Epithelial cell of prostate (primary cell): ENCODE measurements at regions not wholly inside any gene's neighbourhood (a gene's known extent, or its start where the extent isn't known, plus 50 kb on each side); places are given as distances from the start of the nearest gene placed in this dataset.

ENCODE experiments used
- DNase-seq: peaks from one replicate; pipeline ENCODE4 v3.0.0-alpha.2; 2011; ENCODE audit warnings: low read depth, low spot score
- H3K27ac ChIP-seq: fragments of 450-650 bp; 2 replicates; pipeline ENCODE4 v1.5.1; 2017; ENCODE audit warnings: mild to moderate bottlenecking

DNA sequence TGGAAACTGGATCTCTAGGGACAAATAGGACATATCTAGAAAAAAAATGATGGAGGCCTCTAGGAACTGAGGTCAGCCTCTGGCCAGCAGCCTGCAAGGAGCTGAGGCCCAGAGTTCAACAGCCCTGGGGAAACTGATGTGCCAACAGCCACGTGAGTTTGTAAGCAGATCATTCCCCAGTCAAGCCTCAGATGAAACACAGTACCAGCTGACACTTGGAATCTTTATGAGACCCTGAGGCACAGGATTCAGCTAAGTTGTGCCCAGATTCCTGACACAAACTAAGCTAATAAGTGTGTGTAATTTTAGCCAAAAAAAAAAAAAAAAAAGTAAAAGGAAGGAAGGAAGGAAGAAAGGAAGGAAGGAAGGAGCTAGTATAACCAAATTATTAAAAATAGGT, 1059.8 kb upstream of the MAP3K7 start:
- no peak for DNase-seq
- H3K27ac ChIP-seq, result no peak overlapping the region

DNA sequence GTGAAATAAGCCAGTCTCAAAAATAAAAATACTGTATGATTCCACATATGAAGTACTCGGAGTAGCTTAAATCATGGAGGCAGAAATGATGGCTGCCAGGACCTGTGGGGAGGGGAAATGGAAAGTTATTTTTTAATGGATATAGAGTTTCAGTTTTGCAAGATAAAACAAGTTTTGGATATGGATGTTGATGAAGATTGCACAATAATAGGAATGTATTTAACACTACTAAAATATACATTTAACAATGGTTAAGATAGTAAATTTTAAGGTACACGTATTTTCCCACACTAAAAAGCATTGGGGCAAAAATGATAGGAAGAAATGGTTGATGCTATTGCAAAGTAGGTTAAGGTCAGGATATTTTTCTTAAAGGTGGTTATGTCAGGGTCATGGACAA, 1058.9 kb upstream of the MAP3K7 start:
- H3K27ac ChIP-seq, result no peak overlapping the region
- no peak for DNase-seq

DNA sequence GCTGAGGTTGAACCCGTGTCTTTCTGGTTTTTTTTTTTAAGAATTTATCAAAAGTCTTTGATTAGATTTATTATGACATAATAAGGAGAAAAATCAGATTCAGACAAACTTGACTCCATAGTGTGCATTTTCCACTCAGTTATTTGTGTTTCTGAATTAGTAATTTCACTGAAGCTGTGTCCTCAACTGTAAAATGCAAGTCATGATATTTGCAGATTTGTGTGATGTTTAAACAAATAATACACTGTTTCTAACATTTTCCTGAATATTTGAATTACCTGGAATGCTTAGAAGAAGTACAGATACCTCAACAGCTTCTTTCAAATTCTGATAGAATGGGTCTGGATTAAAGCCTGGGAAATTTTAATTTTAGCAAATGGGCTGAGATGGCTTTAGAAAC, 1050.3 kb upstream of the MAP3K7 start:
- H3K27ac ChIP-seq, result no peak overlapping the region
- DNase-seq, result no peak

DNA sequence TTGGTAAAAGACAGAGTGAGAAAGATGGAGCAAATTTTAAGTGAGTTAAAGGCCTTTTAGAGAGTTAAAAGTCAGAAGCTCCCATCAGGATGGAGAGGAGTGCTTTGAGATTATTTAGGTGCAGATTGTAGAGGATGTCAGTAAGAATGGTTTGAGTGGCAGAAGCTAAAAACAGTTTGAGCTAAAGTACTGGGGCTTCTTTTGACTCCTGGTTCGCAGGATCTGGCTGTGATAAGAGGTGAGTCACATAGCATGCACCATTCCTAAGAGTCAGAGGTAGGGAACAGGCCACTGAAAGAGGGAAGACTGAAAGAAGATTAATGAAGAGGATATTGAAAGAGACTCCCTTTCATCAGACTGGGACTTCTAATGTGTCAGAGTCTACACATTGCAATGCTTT, 1047.9 kb upstream of the MAP3K7 start:
- DNase-seq, result no peak

DNA sequence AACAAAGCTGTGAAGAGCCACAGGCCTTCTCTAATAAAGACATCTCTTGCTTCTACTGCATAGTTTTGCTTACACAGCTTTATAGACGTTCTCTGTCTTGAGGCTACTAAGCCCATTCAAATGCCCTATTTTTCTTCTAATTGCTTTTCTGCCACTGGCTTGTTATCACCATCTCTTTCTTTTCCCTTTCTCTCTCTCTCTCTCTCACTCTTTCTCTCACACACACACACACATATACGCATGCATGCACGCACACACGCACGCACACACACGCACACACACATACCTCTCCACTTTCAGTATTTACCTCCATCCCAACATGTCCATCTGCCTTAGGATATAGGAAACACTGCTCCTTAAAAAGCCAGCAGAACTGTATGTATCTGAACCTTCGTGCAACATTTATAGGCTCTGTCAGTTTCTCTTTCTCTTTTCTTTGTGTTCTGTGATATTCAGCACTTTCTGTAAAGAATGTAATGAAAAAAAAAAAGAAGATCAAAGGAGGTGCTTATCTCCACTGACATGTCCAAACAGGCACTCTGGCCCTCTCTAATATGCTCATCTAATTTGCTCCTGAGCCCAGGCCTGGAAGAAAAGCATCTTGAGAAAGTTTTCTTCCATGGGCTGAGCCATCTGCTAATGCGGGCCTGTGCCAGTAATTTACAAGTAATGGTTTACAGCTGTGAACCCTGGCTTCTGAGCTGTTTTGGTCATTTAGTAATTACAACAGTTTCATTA, 1046.7 kb upstream of the MAP3K7 start:
- no peak for DNase-seq
- H3K27ac ChIP-seq, result no peak overlapping the region

More for the DNA sequence above, 1047.9 kb upstream of the MAP3K7 start:
- no peak overlapping the region for H3K27ac ChIP-seq

DNA sequence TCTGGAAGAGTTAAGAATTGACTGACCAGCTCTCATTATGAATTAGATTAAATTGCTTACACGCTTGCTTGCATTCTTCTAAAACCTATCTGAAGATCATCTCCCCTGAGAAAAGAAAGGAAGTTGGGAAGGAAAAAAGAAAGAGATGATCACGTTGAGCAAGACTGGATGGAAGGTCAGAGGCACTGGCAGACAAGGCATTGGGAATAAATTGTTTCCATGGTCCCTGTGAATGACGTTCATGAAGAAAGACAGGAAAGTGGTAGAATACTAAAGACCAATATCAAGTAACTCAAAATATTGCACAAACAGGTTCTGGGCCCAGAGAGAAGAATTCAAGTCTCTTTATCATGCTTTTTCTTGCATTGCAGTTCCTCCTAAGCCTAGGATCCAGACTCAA, 1045.4 kb upstream of the MAP3K7 start:
- no peak overlapping the region for H3K27ac ChIP-seq
- no peak for DNase-seq

DNA sequence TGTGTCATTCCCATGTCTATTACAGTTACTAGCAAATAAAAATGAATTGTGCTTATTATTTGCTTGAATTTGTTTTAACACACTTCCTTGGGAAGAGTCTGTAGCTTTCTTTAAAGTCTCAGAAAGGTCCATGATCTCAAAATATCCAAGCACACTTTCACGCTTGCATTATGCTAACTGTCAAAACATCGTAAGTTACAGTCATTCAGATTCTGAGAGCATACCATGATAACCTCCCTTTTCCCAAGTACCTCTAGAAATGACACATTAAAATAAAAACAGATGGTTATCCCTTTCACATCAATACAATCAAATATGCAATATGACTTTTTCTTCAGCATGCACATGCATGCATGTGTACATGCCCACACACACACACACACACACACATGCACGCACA, 1044.4 kb upstream of the MAP3K7 start:
- no peak for DNase-seq
- no peak overlapping the region for H3K27ac ChIP-seq

DNA sequence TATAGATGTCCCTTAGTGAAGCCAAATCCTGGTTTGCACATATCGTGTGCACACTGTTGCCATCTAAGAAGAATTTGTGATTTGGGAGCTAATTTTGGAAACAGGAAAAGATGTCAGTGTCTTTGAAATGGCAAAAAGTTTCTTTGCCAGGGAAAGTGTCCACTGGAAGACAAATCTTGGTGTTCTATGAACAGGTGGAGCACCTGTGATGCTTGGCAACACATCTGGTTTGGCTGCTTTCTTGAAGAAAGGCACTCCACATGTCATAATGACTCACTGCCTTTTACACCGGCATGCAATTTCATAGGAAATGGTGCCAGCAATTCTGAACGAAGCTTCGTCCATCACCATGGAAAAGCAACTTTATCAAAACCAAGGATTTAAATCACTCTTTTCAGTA, 1040.0 kb upstream of the MAP3K7 start:
- H3K27ac ChIP-seq, result no peak overlapping the region
- DNase-seq, result peak; percentile 51

DNA sequence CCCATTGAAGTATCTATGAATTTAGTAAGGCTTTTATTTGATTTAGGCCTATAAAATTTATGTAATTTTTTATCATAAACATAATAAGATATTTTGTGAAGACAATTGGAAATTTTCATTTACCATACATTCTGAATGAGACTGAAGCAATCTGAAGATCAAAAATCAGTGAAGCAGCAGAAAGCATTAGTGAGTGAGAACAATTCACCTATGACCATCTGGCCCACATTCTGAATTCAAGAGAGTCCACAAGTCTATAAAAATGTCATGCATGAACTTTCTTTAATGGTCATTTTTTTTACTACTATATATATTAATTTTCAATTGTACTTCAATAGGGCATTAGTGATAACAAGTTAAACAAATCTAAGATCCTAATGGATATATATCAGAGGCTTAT, 1026.6 kb upstream of the MAP3K7 start:
- H3K27ac ChIP-seq, result no peak overlapping the region
- no peak for DNase-seq

DNA sequence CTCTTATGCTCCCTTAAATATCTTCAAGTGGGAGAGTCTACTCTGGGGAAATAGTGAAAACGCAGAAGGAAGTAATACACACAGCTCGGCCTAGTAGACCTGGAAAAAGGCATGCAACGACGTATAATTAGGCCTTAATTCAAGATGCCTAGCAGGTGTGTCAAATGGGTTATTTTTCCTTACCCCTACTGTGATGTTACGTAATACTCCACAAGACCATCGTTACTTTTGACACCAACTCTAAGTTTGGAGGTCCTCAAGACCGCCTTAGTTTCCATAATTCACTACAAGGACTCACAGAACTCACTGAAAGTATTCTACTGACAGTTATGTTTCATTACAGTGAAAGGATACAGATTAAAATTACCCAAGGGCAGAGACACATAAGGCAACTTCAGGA, 1024.3 kb upstream of the MAP3K7 start:
- DNase-seq, result no peak

DNA sequence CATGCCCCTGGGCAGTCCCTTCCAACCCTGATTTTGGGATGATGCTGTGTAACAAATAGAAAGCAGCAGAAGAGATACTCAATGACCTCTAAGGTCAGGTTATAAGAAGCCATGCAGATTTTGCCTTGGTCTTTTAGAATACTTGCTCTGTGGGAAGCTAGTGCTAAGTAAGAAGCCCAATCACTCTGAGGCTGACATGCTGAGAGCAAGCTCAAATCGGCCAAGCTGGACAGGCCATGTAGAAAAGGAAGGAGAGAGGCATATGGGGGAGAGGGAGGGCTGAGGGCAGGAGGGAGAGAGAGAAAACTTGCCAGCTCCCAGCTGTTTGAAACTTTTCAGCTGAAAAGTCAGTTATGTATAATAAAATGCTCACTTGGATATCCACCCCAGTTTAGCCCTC, 1021.6 kb upstream of the MAP3K7 start:
- DNase-seq, result no peak
- H3K27ac ChIP-seq, result no peak overlapping the region

More for the DNA sequence above, 1024.3 kb upstream of the MAP3K7 start:
- no peak overlapping the region for H3K27ac ChIP-seq

DNA sequence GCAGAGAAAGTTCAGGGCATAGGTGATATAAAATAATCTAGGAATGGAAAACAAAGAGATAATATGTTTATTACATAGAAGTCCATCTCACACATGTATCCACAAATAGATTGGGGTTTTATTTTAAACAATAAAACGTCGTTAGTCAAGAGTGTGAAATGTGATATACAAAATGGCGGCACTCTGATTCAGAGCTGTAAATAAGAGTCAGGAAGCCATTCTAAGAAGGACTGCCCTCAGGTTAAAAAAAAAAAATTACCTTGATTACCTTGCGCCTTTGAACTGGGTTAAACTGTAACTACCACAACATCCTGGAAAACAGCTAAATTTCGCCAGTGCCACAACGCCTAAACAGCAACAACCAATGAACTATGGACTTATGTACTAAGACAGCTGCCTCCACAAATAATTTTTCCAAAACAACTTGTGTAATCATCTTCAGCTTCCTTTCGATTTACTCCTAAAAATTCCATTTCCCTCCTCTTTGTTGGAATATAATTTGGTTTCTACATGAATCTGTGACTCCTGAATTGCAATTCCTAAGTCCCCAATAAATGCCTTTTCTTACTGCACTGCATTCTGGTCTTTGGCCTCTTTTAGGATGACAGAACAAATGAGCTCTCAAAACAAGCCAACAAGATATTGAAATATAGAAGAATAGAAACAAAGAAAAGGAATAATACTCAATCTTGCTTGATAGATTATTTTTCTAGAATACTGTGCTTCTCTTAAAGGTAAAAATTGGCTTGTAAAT, 1019.5 kb upstream of the MAP3K7 start:
- DNase-seq, result no peak

DNA sequence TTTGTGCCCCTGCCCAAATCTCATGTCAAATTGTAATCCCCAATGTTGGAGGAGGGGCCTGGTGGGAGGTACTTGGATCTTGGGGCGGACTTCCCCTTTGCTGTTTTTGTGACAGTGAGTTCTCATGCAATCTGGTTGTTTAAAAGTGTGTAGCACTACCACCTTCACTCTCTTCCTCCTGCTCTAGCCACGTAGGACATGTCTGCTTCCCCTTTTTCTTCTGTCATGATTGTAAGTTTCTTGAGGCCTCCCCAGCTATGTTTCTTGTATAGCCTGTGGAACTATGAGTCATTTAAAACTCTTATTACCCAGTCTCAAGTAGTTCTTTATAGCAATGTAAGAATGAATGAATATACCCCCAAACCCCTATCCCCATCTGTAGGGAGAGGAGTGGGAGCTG, 1013.7 kb upstream of the MAP3K7 start:
- no peak for DNase-seq
- no peak overlapping the region for H3K27ac ChIP-seq

More for the DNA sequence above, 1019.5 kb upstream of the MAP3K7 start:
- no peak overlapping the region for H3K27ac ChIP-seq

DNA sequence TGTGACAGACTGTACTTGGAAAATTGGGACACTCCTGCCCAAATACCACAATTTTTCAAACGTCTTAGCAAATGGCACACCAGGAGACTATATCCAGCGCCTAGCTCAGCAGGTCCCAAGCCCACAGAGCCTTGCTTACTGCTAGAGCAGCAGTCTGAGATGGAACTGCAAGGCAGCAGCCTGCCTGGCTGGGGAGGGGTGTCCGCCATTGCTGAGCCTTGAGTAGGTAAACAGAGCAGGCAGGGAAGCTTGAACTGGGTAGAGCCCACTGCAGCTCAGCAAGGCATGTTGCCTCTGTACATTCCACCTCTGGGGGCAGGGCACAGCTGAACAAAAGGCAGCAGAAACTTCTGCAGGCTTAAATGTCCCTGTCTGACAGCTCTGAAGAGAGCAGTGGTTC, 1003.3 kb upstream of the MAP3K7 start:
- no peak for DNase-seq
- H3K27ac ChIP-seq, result no peak overlapping the region

DNA sequence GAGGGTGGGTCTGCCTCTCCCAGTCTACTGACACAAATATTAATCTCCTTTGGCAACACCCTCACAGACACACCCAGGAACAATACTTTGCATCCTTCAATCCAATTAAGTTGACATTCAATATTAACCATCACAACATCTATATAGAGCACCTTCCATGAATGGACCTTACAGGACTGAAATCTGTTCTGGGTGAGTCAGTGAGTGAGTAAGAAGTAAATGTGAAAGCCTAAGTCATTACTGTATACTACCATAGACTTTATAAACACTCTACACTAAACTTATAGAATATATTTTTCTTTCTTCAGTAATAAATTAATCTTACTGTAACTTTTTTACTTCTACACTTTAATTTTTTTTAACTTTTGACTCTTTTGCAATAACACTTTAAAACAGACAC, 993.8 kb upstream of the MAP3K7 start:
- no peak overlapping the region for H3K27ac ChIP-seq
- DNase-seq, result no peak

DNA sequence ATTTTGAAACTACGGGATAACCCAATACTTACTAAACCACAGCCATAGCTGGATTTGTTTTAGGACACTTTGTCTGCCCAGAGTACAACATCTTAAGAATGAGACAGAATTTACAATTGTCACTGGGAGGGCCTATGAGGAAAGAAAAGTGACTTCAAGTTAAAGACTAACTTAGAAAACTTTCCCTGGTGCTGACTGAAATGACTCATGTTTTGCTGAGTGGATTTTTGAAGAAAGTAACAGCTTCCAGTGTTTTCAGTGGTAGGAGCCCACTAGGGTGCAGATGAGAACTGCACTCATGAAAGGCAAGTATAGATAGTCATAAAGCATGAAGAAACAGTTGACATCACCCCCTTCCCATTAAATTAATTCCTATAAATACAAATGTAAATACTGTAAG, 988.2 kb upstream of the MAP3K7 start:
- H3K27ac ChIP-seq, result no peak overlapping the region
- DNase-seq, result no peak

DNA sequence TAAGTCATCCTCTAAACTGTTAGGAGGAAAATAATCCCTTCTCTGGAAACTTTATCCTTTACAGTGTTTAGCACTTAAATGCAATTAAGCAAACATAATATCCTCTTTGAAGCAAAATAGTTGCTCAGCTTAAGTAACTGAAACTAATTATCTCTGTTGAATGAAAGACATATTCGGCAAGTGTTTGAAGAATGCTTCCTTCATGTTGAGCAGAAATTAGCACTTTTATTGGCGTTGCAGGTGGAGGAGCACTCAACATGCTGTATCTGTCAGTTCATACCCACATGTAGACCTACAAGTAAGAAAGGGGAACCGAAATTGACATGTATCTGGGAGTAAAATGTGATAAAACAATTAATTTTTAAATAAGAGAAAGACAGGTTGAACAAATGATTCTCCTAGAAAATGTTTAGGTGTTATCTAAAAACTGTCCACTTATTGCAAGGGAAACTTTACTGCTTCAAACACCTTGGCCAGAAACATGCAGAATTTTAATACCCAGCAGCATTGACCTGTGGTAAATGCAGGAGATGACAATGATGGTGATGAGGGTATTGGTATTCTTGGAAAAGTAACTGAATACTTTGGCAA, 987.0 kb upstream of the MAP3K7 start:
- DNase-seq, result no peak

DNA sequence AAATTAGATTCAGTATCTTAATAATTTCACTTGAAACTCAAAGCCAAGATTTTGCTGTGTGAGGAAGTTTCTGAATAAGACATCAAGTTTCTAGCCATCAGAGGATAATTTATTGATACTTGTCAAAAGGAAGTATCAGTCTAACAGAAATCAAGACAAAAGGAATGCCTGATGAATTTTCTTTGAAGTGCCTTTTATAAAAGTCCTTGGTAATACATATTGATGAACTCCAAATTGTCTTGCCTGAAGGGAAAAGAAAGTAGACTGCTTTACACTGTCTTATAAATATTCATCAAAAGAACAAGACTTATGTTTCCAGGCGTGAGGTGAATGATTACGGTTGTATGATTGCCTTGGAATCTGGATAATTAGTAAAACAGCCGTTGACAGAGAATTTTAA, 986.0 kb upstream of the MAP3K7 start:
- H3K27ac ChIP-seq, result no peak overlapping the region
- DNase-seq, result no peak

More for the DNA sequence above, 987.0 kb upstream of the MAP3K7 start:
- H3K27ac ChIP-seq, result no peak overlapping the region

DNA sequence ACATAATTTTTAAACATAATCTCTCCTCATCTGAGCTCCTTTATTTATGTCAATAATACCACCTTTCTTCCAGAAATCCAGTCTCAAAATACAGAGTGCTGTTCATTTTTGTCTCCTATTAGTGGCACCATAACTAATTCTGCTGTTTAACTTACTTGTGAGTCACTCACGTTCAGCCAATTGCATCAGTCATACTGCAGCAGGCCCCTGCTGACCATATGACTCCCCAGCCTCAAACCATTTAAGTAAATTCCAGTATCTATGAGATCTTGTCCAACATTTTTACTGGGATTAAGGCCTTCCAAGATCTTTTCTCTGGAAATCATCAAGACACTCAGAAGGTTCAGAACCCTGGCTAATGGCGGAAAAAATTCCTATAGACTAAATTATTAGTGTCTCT, 982.2 kb upstream of the MAP3K7 start:
- H3K27ac ChIP-seq, result no peak overlapping the region
- DNase-seq, result no peak

DNA sequence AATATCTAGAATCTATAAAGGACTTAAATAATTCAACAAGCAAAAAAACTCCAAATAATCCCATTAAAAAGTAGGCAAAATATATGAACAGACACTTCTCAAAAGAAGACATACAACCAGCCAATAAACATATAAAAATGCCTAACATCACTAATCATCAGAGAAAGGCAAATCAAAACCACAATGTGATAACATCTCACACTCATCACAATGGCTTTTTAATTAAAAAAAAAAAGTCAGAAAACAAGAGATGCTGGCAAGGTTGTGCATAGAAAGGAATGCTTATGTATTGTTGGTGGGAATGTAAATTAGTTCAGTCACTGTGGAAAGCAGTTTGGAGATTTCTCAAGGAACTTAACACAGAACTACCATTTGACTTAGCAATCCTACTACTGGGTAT, 979.6 kb upstream of the MAP3K7 start:
- H3K27ac ChIP-seq, result no peak overlapping the region
- DNase-seq, result peak; percentile 18

DNA sequence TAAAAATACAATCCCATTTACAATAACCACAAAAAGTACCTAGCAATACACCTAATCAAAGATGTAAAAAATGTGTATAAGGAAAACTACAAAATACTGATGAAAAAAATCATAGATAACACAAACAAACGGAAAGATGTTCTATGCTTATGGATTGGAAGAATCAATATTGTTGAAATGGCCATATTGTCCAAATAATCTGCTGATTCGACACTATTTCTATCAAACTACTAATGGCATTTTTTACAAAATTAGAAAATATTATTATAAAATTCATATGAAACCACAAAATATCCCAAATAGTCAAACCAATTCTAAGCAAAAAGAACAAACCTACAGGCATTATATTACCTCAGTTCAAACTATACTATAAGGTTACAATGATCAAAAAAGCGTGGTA, 978.3 kb upstream of the MAP3K7 start:
- H3K27ac ChIP-seq, result no peak overlapping the region
- no peak for DNase-seq

DNA sequence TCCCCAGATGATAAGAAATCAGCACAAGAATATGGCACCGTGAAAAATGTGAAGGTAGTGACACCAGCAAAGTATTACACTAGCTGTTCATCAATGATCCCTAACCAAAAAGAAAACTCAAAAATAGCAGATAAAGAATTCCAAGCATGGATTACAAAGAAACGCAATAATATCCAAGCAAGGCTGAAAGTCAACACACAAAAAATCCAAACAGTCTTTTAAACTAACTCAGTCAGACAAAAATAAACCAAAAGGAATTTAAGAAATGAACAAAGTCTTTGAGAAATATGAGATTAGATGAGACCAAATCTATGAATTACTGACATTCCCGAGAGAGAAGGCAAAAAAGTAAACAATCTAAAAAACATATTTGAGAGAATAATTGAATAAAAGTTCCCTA, 976.1 kb upstream of the MAP3K7 start:
- H3K27ac ChIP-seq, result no peak overlapping the region
- no peak for DNase-seq
